HG02870 (cell line): ENCODE measurements at regions not wholly inside any gene's neighbourhood (a gene's known extent, or its start where the extent isn't known, plus 50 kb on each side); places are given as distances from the start of the nearest gene placed in this dataset.
A peak's percentile ranks its signal among the peaks of the same experiment; 100 is the strongest.

Source experiments
- ATAC-seq: cut with Tn5 transposase; IDR thresholded peaks from one replicate; pipeline ENCODE4 v1.9.1; 2021; ENCODE audit warnings: mild to moderate bottlenecking, moderate library complexity; ENCODE audit not compliant: unreplicated experiment

DNA sequence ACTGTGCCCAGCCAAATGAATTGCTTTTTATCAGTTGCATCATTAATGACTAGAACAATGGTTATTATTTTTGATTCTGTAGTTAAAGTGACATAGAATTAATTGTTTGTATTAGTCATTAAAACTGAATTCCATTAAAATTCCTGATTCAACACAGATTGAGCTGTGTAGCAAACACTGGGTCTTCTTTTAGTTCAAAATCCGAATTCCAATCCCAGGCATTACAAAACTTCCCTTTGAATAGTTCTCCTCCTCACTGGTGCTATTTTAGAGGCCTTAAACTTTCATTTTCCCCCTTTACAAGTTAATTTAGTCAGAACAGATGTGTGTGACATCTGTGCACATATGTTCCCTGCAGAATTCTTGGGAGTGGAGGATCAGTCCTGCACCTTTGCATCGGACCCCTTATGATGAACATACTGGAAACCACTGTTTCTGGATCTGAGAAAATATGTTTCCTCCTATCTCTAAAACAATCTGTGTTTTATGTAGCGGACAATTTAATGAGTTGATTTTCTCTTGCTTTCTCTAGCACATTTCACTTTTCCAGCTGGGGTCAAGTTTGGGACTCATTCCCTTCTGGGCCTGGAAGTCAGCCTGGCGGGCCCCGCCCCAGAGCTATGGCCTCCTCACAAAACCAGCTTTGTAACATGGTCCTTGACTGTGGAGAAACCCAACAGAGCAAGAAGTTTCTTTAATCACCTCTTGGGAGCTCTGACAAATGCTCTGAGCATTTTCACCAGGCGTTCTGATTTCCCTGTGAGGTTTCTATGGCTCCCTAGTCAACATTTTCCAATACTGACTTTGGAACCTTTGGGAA, 87.9 kb upstream of the MAMDC2 start:
- ATAC-seq = no peak

DNA sequence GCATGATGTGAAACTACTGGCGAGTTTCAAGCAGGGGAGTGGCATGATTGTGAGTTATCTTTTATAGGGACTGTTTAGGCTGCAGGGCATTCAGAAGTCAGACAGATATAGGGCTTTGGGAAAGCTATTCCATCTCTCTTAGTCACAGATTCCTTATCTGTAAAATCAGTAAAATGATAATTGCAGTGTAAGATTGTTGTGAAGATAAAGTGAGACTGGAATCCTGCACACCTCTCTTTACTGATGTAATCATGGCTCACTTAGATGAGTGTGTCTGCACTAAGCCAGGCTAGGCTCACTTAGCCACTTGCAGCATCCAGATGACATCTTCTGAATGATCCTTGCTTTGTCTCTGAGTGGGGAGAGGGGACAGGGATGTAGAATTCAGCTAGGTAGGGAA, 81.8 kb upstream of the MAMDC2 start:
- ATAC-seq = no peak

DNA sequence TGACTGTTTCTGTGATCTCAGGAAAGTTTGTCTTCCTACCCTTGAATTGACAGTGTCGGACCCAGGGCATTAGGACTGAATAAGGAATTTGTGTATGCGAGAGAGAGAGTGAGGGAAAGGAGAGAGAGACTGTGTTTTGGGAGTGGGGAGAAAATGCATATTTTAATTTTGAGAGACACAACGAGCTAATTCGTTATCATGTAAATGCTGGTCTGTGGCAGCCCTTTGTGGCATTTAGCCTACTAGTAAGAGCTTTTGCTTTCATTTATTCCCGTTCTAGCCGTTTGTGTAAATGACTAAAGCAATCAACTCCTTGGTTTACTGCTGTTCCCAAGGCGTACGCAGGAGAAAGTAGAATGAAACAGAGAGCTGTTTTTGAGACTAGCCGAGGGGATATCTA, 79.8 kb upstream of the MAMDC2 start:
- no peak for ATAC-seq

DNA sequence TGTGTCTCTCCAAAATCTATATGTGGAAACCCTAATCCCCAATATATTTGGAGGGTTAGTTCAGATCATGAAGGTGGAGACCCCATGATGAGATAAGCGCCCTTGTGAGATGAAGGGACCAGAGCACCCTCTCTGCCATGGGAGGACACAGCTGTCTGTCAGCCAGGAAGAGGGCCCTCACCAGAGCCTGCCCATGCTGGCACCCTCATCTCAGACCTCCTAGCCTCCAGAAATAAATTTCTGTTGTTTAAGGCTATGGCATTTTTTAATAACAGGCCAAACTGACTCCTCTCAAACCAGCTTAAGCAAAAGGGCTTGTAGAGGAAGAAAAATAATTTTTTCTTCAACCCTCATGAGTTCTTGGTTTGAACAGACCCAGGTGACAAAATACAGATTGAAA, 79.2 kb upstream of the MAMDC2 start:
- ATAC-seq = no peak

DNA sequence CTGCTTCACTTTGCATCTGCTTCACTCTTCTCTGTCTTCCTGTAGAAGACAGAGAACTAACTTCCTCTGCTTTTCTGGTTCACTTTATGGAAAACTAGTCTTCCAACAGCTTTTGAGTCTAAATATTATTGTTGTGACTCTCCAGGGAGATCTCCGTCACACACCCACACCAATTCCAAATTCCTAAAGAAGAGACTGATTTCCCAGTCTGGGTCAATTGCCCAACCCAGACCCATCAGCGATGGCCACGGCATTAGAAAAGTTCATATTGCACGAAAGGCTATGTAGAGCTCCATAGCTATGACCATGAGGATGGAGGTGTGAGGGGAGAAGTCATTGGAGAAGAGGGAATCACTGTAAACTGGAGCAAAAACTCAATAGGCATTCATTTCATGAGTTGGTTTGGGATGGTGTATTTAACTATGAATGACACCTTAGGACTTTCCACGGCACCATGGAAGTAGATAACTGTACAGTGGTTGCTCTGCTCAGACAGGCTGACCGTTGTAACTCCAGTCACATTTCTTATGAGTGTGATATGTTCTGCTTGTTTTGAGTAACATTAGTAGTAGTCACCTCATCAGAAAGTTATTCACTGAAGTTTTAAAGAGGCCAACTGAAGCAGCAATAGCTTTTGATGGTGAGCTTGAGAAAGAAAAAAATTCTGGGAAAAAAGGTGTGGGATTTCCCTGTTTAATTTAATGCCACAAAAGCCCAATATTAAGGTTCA, 78.1 kb upstream of the MAMDC2 start:
- ATAC-seq = no peak

DNA sequence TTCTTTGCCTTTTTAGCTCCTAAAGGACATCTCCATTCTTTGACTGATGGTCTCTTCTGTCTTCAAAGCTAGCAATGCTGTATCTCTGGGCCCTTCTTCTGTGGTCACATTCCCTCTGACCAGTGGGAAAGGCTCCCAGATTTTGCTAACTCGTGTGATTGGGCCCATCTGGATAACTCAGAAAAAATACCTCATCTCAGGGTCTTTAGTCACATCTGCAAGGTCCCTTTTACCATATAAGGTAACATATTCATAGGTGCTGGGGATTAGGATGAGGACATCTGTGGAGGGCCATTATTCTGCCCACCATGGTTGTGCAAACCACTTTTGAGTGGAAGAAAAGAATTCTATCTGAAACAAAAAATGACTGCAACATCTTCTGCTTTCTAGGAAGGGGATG, 76.3 kb upstream of the MAMDC2 start:
- ATAC-seq = no peak

DNA sequence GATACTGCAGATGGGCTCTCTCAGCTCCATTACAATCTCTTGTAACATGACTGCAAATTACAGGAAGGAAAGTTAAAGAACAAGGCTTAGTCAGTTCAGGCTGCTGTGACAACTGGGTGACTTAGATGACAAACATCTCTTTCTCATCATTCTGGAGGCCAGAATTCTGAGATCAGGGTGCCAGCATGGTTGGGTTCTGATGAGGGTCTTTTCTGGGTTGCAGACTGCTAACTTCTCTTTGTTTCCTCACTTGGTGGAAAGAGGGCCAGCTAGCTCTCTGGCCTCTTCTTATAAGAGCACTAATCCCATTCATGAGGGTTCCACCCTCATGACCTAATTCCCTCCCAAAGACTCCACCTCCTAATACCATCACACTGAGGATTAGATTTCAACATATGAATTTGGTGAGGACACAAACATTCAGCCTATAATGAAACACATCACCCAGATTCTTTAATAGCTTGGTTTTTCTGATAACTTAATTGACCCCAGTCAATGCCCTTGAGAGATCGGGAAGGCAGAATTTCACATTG, 73.6 kb upstream of the MAMDC2 start:
- ATAC-seq = no peak

DNA sequence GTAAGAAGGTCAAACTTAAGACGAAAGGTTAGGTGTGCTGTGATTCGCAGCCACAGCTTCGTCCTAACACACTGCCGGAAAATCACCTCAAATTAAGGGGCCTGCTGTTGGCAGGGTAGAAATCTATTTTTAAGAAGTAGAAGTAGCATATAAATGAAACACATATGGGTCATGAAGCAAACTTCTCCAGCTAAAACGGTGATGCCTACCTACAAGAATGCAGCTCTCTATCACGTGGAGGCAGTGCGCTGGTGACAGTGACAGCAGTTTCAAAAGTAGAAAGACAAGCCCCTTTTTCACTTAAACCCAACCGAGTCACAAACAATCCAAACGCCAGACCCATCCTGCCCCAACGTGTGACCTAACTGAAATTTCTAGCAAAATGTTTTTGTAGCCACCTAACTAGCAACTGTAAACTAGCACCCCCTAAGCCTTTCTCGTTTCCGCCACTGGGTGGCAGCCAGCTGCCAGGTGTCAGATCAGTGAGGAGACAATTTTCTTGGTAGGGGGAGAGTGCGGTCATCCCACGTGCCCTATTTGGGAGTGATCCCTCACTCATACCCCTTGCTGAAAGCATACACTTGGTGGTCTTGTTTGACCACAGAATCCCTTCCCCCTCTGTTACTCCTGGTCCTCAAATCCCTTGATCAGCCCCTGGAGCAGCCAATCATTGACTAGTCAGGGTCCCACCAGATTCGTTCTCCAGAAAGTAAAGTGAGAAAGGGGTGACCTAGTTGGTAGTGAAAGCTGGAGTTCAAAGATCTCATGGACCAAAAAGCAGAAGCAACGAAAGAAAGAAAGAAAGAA, 71.8 kb upstream of the MAMDC2 start:
- peak; percentile 67 for ATAC-seq

DNA sequence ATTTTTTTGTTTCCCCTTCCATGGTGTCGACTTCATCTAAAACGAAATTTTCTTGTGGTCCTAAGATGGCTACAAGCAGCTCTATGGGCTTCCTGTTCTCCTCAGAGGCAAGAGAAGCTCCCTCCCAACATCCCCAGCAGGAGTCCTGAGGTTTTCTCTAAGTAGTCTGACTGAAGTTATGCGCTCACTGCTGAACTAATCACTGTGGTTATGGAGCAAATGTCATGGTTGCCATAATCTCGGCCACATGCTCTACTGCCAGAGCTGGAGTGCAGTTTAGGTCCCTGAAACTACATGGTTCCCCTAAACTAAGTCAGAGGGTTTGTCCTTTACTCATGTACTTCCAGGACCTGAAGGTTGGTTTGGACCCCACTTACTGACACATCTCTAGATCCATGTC, 68.0 kb upstream of the MAMDC2 start:
- ATAC-seq = no peak

DNA sequence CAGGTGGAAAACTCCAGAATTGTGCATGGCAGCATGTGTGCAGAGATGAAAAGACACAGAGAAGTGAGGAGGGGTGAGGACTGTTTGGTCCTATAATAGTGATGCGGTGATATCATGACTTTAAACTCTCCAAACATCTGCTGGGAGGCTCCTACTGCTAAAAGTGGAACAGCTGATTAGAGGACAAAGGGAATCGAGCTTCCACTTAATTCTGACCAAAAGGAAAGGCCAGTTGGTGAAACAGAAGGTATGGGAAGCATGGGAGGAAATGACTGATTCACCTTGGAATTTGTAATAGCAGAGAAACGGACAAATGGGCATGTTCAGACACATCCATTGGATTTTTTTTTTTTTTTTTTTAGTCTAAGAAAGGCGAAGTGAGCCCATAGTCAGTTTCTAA, 67.5 kb upstream of the MAMDC2 start:
- no peak for ATAC-seq

DNA sequence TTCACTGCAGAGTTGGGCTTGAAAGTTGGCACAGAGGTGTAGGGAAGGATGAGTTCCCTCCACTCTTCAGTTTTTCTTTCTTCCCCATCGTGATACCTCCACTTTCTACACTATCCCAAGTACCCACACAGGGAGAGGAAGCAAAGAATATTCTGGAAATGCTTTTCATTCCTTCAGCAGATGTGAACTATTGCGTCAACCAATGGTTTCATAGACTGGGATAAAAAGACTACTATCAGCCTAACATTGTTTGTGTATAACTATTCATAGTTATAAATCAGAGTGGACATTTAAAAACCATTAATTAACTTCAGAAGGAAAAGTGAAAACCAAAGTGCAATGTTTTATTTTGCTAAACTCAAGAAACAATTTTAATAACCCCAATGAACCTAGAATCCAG, 63.6 kb upstream of the MAMDC2 start:
- no peak for ATAC-seq

DNA sequence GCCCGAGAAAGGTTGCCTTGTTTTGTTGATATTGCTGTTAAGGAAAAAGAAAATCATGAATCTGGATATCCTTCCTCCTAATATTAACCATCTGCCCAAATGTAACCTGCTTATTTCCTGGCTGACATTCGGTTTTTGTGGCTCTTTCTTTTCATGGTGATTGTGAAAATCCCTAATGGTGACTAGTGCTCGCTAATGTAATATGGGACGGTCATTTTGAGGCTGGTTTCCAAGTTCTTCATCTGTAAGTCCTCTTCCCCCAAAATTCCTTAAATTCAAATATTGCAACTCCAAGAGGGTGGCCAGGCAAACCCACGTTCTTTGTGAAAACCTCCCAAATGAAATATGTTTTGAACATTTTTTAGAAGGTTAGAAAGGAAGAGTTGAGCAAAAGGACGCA, 63.1 kb upstream of the MAMDC2 start:
- ATAC-seq = no peak

DNA sequence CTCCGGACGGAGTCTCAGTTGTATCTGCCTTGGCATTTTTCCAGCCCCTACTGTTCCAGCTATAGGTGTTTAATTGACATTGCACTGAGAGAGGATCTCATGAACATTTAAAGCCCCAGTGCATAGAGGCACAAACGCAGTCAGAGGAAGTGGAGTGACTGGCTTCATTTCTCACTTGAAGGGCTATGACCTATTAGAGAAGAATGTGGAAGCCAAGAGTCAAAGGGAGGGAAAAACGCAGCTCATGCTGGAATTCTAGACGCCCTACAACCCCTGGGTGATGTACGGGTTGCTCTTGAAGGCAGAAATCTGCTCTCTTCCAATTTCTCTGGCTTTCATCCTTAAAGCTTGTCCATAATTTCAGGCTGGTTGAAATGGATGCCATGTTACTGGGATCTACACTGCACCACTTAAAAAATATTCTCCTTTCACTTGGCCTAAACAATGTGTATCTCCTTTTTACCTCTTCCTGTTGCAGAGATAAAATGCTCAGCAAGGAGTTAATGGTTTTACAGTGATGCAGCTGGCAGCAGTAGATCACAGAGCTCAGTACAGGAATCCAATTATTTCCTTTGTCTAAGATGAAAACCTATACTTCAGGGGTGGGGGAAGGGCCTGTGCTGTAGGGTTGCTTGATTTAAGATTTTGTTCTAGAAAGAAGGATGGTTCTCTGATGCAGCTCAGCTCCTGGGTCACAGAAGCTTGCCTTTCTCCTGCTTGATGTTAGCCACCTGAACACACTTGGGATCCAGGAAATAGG, 61.8 kb upstream of the MAMDC2 start:
- no peak for ATAC-seq

DNA sequence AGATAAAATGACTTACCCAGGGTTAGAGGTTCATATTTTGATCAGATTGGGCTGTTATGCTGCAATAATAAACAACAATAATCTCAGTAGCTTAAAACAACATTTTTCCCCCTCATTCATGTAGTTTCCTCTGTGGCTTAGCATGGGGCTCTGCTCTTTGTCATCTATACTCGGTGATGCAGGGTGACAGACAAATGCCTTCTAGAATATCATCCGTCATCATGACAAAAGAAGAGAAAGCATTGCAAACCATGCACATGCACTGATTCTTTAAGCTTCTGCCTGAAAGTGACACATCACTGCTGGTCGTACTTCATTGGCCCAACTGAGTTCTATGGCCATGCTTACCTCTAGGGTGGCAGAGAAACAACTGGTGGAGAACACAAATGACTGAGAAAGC, 58.8 kb upstream of the MAMDC2 start:
- no peak for ATAC-seq

DNA sequence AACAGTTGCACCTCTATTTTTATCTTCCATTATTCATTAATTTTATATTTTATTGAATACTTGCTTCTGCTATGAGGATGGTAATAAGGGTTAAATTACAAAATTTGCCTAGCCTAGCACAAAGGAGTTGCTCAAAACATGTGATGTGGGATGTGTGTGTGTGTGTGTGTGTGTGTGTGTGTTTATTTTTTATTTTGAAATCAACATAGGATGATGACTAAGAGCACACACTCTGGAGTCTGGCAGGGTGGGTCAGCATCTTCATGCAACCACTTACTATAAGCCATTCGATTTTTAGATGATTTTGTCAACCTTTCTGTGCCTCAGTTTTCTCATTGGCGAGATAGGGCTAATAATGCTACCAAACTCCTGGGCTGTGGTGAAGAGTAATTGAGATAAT, 57.7 kb upstream of the MAMDC2 start:
- no peak for ATAC-seq

DNA sequence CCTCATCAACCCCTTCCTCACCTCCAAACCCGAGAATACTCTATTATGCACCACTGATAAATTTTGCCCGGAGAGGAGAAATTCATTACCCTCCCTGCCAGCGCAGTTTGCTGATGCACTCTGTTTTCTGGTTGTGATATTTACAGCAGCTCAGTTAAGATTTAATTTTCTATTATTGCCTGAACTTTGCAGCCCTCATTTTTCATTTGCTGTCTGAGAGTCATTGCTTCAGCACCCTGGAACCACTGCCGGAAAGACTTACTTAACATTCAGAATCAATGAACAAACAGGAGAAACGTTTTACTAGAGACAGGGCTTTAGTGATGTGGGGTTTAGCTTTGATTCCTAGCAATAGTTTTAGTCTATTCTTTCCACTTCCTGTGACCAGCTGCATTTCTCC, 56.7 kb upstream of the MAMDC2 start:
- ATAC-seq = no peak

DNA sequence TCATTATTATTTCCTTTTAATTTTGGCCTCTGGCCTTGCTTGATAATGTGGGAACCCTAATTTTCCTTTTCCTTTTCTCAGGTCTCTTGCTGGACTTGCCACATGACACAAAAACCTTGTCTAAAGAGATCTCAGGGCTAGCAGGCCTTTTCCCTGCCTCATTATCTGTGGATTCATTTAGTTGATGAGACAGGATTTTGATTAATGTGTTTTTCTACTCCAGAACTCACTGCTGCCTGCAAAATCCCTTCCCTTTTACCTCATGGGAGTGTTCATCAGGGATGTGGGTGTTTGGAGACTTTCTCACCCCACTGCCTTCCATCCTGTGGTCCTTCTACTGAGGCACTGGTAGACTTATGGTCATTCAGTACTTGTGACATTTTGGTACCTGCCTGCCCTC, 56.2 kb upstream of the MAMDC2 start:
- no peak for ATAC-seq

DNA sequence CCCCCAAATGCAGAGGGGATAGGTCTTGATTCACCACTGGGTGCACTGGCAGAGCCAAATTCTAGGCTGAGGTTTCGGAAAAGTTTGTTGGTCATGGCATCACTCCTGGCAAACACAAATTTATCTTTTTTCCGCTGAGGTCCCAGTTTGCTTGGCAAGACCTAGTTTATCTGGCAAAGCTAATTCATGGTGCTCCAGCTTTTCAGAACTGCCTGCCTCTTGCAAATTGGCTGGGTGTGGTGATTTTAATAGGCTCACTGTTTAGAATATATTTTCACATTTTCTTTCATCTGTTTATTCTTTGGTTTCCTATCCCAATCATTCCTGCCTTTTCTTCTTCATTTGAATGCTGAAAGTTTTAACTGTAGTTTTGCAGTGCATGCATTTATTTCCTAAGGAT, 50.5 kb upstream of the MAMDC2 start:
- ATAC-seq = no peak
